HL-60/S4 (cell line): ENCODE measurements at regions not wholly inside any gene's neighbourhood (a gene's known extent, or its start where the extent isn't known, plus 50 kb on each side); places are given as distances from the start of the nearest gene placed in this dataset.
"Not testable (repeated sequence)": the region's sequence is repeated elsewhere in the genome, so short reads cannot be mapped to it uniquely, and the experiment has no call there.

ENCODE experiments used
- in situ Hi-C: fragments of 300-500 bp; cut with MboI; formaldehyde crosslinking; loops from 2 replicates; pipeline ENCODE4 v1.14.3; 2022; ENCODE audit warnings: low sequenced_read_pairs

DNA sequence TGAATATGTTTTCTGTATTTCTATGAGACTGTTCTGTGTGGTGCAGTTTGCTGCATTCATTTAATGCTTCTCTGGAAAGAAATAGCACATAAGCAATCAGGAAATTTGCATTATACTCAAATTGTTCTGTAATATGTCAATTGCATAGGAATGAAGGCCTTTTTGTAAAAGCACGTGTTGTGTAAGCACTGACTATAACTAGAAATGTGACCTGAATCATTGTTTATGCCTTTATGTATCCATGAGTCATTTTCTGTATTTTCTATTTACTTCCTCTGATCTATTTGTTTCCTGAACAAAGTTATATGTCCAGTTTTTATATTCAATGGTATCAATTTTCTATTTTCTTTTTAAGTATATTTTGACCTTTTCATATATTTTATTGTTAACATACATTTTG lies 1455.3 kb downstream of the GRIK2 start:
- in situ Hi-C loops, result no loop called here

DNA sequence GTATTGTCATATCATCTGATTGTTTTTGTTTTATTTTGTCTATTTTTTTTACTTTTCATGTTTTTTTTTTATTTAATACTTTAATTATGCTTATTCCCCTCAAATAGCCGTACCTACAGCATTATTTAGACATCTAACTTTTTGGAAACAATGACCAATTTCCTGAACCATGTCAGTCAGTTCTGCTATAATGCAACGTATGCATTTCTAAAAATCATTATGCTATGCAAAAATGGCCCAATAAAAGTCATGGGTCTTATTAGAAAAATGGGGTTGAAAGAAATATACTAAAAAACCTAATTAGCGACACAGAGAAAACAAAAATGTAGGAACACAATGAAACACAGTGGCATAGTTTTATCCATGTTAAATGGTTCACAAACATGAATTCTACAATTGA lies 1454.7 kb downstream of the GRIK2 start:
- in situ Hi-C loops, result no loop called here

DNA sequence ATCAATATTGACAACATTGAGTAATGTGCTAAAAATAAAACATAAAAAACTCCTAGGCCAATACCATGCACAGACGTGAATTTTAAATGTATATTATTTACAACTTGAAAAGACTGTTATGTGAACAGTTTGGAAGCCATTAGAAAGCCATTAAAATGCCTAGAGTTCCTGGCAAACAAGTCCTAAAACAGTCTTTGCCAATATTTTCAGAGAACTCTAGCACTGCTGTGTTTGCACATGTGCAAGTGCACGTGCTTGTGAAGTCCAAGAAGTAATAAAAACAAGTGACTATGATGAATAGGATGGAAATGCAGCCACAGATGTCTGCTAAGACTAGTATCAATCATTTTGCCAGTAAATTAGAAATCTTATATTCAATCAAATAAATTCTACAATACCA lies 1447.6 kb downstream of the GRIK2 start:
- in situ Hi-C loops, result no loop called here

DNA sequence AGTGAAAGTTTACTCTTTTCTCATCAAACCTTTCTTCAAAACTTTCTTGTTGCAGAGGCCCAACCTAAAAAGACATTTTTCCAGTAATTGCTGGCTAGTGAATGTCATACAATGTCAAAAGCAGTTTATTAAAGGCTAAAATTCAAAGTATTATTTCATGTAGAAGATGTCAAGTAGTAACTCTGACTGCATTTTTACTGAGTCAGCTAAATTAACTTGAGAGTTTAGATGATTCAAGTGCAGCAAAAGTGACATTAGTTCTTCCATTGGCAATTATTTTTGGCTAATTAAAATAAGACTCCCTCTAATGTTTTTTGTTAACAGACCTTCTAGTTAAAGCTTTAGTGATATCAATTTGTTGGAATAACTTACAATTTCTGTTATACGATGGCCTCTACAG lies 1438.5 kb downstream of the GRIK2 start:
- in situ Hi-C loops, result no loop called here

DNA sequence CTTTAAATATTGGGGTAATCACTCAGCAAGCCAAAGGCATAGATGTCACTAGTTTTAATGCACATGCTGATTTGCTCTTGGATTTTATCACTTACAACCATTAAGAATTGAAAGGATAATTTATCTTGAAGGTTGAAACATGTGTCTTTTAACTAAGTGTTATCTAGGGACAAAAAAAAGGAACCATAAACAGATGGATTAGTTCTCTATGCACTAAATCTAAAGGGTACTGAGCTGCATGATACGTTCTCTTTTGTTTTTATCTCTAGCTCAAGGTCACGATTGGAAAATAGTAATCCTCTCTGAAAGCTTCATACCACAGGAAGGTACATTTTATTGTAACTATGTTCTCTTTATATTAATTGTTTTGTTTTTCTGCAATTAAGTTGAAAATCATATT lies 1426.6 kb downstream of the GRIK2 start:
- in situ Hi-C loops, result no loop called here

DNA sequence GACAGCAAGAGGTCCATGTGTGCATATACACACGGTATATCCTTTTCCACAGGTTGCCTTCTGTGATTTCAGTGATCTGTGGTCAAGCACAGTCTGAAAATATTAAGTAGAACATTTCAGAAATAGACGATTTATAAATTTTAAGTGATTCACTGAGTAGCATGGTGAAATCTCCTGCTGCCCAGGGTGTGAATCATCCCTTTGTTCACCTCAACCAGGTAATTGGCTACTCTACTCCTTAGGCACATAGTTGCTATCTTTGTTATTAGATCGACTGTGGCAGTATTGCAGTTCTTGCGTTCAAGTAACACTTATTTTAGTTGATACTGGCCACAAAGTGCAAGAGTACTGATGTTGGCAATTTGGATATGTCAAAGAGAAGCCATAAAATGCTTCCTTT lies 1421.7 kb downstream of the GRIK2 start:
- in situ Hi-C loops, result no loop called here

DNA sequence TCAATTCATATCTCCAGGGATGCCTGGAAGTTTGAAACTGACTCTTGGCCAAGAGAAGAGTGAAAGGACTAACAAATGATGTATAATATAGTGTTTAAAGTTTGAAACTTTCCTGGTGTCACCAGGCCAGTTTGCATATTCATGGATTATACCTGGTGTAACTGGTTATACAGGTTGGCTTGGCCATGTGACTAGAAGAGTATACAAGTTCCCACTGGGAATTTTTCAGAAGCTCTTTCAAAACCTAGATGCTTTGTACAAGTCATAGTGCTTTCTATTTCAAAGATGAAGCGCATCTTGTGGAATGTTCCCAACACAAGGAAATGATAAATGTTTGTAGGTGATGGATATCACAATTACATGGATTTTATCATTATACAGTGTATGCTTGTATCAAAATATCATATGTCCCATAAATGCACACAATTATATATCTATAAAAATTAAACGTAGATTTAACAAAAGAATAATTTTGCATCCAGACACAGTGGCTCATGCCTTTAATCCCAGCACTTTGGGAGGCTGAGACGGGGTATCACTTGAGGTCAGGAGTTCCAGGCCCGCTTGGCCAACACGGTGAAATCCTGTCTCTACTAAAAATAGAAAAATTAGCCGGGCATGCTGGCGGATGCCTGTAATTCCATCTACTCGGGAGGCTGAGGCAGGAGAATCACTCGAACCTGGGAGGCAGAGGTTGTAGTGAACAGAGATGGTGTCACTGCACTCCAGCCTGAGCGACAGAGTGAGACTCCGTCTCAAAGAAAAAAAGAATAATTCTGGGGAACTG lies 1420.2 kb downstream of the GRIK2 start:
- in situ Hi-C loops, result no loop called here

DNA sequence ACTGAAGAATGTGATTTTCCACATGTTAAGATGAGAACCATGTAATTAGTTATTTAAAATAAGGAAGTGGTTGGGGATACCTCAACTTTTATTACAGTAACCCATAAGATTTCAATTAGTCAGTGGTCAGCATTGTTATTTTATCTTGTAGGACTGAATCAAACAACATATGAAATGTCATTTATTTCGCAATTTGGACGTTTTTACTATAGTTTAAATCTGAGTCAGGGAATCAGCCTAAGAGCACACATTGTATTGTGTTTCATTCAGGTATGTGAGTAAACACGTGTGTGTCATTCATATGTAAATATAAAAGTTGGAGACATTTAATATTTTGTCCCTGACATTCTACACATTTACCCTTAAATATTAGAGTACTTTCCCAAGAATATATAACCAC lies 1418.7 kb downstream of the GRIK2 start:
- in situ Hi-C loops, result no loop called here

DNA sequence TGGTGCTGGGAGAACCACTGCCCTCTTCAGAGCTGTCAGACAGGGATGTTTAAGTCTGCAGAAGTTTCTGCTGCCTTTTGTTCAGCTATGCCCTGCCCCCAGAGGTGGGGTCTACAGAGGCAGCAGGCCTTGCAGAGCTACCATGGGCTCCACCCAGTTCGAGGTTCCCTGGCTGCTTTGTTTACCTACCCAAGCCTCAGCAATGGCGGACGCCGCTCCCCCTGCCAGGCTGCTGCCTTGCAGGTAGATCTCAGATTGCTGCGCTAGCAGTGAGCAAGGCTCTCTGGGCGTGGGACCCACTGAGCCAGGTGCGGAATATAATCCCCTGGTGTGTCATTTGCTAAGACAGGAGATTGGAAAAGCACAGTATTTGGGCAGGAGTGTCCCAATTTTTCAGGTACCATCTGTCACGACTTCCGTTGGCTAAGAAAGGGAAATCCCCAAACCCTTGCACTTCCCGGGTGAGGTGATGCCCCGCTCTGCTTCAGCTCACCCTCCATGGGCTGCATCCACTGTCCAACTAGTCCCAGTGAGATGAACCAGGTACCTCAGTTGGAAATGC lies 1415.5 kb downstream of the GRIK2 start:
- in situ Hi-C loops, result not testable (repeated sequence)

DNA sequence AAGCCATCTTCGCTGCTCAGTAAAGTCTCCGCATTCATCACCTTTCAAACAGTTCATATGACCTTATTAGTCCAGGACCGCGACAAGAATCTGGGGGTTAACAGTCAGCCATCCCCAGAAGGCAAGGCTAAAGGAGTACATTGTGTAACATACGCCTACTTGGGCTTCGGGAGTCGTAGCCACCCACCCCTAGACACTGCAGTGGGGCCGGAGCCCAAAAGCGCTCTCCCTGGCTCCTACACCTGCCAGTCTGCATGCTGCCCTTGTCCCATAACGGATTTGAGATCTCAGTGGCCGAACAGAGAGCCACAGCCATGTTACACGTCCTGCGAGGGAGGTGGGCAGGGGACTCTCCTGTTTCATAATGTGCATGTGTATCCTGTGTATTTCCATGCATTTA lies 1405.5 kb downstream of the GRIK2 start:
- in situ Hi-C loops, result no loop called here

DNA sequence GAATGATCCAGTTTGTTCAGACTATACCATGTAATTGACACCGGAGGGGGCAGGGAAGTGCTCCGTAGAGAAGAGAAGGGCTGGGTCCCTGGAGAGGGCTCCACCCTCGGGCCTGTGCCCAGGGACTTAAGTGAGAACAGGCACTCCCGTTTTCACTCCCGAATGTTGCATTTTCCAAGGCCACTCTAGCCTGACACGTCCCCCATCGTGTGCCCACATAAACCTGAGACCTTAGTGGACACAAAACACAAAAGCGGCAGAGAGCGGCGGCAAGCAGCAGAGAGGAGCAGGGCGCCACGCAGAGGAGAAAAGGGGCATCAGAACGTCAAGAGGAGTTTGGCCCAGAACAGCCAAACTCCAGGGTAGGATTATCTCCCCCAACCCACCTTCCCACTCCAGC lies 1405.1 kb downstream of the GRIK2 start:
- in situ Hi-C loops, result no loop called here

DNA sequence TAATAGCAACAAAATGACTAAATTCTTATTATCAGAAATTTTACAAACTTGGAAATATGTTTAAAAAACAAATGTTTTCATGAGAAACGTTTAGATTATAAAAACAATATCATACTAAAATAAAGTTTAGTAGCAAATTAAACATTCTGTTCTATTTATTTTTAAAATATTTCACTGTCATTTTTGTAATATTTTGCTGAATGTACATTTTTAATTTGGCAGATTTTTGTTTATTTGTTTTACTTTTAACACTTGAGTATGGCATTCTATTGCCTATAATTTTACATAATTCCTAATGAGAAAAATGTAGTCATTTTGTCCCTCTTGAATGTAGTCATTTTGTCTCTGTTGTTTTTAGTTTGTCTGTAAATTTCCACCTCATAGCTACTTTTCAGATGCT lies 1400.2 kb downstream of the GRIK2 start:
- in situ Hi-C loops, result no loop called here

DNA sequence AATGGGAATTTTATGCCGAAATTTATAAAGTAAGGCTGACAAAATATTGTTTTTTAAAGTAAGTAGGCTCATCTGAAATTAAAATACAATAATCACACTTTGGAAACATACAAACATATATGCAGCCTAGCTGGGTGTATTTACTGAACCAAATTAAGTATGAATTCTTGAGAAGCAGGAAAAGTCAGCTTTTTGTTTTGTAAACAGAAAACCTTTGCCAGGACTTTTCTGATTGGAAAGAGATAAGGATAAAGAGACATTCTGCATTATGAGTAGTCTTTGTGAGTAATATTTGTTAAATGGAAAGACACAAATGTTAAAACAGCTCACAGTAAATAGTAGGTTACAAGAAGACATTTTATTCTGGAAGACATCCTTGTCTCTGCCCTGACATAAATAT lies 1380.8 kb downstream of the GRIK2 start:
- in situ Hi-C loops, result no loop called here

DNA sequence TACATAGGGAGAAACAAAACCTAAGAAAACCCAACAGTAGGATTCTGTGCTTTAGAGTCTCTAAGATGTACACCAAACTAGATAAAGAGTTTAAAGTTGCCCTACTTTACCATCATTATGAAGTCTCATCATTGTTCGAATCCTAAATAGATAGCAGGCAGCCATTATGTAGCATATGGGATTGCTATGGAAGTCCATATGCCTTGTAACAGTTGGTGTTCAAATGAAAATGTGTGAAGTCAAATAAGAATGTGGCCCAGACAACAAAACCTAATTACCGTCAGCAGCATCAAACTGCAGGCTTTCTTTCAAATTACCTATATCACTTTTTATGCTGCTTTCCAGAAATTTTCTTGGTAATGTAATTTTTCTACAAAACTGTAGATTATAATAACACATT lies 1380.1 kb downstream of the GRIK2 start:
- in situ Hi-C loops, result no loop called here

DNA sequence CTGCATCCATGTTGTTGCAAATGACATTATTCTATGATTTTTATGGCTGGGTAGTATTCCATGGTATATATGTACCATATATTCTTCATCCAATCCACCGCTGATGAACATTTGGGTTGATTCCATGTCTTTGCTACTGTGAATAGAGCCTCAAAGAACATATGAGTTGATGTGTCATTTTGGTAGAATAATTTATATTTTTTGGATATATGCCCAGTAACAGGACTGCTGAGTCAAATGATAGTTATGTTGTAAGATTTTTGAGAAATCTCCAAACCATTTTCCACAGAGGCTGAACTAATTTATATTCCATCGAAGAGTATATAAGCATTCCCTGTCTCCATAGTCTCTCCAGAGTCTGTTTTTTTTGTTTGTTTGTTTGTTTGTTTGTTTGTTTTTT lies 1373.5 kb downstream of the GRIK2 start:
- in situ Hi-C loops, result no loop called here

DNA sequence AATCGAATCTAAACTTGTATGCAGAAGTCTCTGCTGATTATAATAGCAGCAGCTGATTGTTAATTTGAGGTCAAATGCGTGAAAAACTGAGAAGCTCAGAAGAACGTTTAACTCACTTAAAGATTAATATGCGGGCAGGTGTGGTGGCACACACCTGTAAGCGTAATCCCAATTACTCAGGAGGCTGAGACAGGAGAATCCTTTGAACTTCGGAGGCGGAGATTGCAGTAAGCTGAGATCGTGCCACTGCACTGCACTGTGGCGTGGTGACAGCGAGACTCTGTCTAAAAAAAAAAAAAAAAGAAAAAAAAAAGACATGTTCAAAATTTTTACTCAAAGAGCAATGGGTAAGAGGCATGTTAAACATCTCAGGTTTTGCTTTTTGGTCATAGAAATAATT lies 1370.8 kb downstream of the GRIK2 start:
- in situ Hi-C loops, result no loop called here

DNA sequence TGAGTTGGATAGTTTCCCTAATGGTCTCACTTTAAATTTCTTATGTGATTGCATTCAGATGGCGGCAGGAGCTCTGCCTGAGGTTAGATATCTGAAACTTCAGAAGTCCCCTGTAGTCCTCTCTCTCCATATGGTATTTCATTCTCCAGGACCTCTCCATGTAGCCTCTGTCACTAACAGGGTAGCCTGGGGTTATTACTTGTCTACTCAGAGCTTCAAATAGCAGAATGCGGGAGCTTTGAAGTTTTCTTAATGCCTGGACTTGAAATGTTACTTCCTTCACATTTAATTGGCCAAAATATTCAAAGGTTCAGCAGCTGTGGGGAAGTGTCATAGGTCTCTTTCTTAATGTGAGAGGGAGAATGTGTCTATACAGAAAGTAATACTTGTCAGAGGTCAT lies 1370.4 kb downstream of the GRIK2 start:
- in situ Hi-C loops, result no loop called here

DNA sequence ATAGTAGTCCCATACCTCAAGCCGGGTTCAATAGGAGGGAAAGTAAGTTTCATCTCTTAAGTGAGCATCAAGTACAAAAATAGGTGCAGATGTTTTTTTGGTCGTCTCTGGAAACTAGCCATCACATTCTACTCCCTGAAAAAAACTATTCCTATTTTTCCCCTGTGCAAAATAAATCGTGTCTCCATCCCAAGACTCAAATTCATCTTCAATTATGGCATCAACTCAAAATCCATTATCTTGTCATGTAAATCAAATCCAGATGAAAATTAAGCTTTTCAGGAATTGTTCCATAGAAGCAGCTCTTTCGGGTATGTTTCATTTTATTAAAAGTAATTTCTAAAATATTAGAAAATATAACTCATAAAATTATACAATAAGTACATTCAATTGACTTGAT lies 1368.4 kb downstream of the GRIK2 start:
- in situ Hi-C loops, result no loop called here

DNA sequence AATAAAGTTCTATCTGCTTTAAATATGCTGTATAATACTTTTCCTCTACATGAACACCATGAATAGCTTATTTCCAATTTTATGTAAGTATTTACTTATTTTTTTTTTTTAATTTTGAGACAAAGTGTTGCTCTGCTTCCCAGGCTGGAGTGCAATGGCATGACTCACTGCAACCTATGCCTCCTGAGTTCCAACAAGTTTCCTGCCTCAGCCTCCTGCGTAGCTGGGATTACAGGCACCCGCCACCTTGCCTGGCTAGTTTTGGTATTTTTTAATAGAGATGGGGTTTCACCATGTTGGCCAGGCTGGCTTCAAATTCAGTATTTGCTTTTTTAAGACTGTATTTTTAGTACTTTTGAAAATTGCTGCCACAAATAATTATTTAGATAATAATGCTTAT lies 1365.9 kb downstream of the GRIK2 start:
- in situ Hi-C loops, result no loop called here

DNA sequence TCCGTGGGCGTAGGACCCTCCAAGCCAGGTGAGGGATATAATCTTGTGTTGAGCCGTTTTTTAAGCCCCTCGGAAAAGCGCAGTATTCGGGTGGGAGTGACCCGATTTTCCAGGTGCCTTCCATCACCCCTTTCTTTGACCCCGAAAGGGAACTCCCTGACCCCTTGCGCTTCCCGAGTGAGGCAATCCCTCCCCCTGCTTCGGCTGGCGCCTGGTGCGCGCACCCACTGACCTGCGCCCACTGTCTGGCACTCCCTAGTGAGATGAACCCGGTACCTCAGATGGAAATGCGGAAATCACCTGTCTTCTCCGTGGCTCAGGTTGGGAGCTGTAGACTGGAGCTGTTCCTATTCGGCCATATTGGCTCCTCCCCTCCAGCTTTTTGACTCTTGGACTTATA lies 1365.0 kb downstream of the GRIK2 start:
- in situ Hi-C loops, result not testable (repeated sequence)

DNA sequence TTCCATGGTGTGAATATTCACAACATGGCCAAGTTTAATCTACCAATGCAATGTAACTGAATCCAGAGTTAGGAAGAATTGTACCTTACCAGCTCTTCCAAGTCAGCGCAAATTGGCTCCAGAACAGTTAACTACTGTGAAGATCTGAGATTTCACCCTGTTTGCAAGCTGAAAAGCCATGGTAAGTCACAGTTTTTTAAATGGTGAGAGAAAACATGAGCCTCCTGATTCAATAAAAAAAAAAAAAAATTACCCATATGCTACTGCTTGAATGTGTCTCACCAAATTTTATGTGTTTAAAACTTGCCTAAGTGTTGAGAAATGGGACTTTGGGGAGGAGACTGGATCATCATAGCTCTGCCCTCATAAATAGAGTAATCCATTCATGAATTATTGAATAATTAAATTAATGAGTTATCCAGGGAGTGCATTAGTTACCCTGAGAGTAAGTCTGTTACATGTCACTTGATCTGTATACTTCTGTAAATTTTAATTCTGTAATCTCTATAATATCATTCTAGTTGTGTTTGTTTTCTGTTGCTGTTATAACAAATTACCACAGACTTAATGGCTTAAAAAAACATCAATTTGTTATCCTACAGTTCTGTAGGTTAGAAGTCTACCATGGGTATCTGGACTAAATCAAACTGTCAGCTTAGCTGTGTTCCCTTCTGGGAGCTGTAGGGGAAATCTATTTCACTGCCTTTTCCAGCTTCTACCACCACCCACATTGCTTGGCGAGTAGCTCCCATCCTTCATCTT lies 1355.9 kb downstream of the GRIK2 start:
- in situ Hi-C loops, result no loop called here

DNA sequence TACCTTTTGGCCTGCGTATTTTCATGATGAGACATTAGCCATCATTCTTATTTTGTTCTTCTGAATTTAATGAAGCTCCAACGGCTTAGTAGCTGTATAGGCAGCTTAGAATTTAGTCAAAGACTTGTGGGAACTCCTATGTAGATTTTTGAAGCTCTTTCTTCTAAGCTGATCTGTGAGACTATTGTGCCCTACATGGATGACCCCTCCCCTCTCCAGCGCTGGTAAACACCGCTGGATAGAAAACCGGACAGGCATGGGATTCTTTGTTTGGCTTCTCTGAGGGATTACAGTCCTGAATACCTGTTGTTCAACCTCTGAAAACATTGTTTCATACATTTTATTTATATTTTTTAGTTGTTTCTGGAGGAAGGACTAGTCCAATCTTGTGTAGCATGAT lies 1353.4 kb downstream of the GRIK2 start:
- in situ Hi-C loops, result no loop called here
